DND-41 (cell line): ENCODE measurements at regions not wholly inside any gene's neighbourhood (a gene's known extent, or its start where the extent isn't known, plus 50 kb on each side); places are given as distances from the start of the nearest gene placed in this dataset.

Experiments
- ATAC-seq: fragments of 200-7000 bp; cut with Tn5 transposase; 3 replicates; pipeline ENCODE4 v1.9.1; 2021; ENCODE audit warnings: low read depth; ENCODE audit not compliant: insufficient read depth
- DNase-seq: peaks from one replicate; pipeline ENCODE4 v3.0.0-alpha.2; 2020
- H2AFZ ChIP-seq: 2 replicates; pipeline ENCODE4 v1.6.0; 2012; ENCODE audit warnings: low read depth, low read length
- H3K27ac ChIP-seq: 2 replicates; pipeline ENCODE4 v1.5.1; 2012; ENCODE audit warnings: low read length, inconsistent platforms
- H3K27me3 ChIP-seq: fragments of 200-600 bp; sonication (generic); 2 replicates; pipeline ENCODE4 v1.6.0; 2012; ENCODE audit warnings: low read length, mild to moderate bottlenecking, inconsistent platforms; ENCODE audit not compliant: insufficient read depth, poor library complexity
- H3K36me3 ChIP-seq: 2 replicates; pipeline ENCODE4 v1.5.1; 2012; ENCODE audit warnings: low read length, inconsistent platforms; ENCODE audit not compliant: insufficient read depth
- H3K4me1 ChIP-seq: 2 replicates; pipeline ENCODE4 v1.5.1; 2012; ENCODE audit warnings: mild to moderate bottlenecking, low read length; ENCODE audit not compliant: insufficient read depth
- H3K4me2 ChIP-seq: 2 replicates; pipeline ENCODE4 v1.6.0; 2012; ENCODE audit warnings: mild to moderate bottlenecking, moderate library complexity, low read length, inconsistent platforms; ENCODE audit not compliant: insufficient read depth
- H3K4me3 ChIP-seq, 2 experiments: fragments of 200-600 bp in 1 of 2; shearing (Covaris generic) in 1 of 2; 2 replicates each; pipeline ENCODE4 v1.5.1; 2012 to 2016; ENCODE audit warnings: inconsistent platforms in 2 of 2, low read length in 2 of 2, mild to moderate bottlenecking in 2 of 2, low read depth in 1 of 2, moderate library complexity in 1 of 2
- H3K79me2 ChIP-seq: 2 replicates; pipeline ENCODE4 v1.6.0; 2012; ENCODE audit warnings: low read length, inconsistent platforms; ENCODE audit not compliant: insufficient read depth
- H3K9ac ChIP-seq: 2 replicates; pipeline ENCODE4 v1.6.0; 2012; ENCODE audit warnings: low read depth, mild to moderate bottlenecking, inconsistent platforms, low read length, moderate library complexity
- H3K9me3 ChIP-seq: 2 replicates; pipeline ENCODE4 v1.5.1; 2012; ENCODE audit warnings: low read length, moderate library complexity, mild to moderate bottlenecking, inconsistent platforms; ENCODE audit not compliant: insufficient read depth, severe bottlenecking
- H4K20me1 ChIP-seq: 2 replicates; pipeline ENCODE4 v1.6.0; 2012; ENCODE audit warnings: low read length; ENCODE audit not compliant: insufficient read depth
- CTCF ChIP-seq: IDR thresholded peaks from 2 replicates; pipeline ENCODE4 v1.5.1; 2012; ENCODE audit warnings: borderline replicate concordance, low read length, moderate library complexity, mild to moderate bottlenecking; ENCODE audit not compliant: poor library complexity, severe bottlenecking; ENCODE audit errors: extremely low read depth
- EZH2 ChIP-seq: IDR thresholded peaks from 3 replicates; pipeline ENCODE4 v1.6.1; 2012; ENCODE audit warnings: borderline replicate concordance, low read depth, mild to moderate bottlenecking, moderate library complexity, low read length, inconsistent platforms; ENCODE audit not compliant: severe bottlenecking

GRCh38 chr9:13717322-13718054, 438.0 kb upstream of the MPDZ start:
- DNase-seq (no peak), ATAC-seq (no peak)
- Histone ChIP-seq H3K27ac (no peak overlapping the region), H3K4me2 (no peak overlapping the region), H3K9ac (no peak overlapping the region), H3K4me3 (no peak overlapping the region), H3K4me1 (no peaks in the 10 kb centered on the region), H3K27me3 (no peaks in the 10 kb centered on the region), H3K79me2 (no peaks in the 10 kb centered on the region), H4K20me1 (no peaks in the 10 kb centered on the region), H3K36me3 (no peaks in the 10 kb centered on the region), H2AFZ (no peak overlapping the region), H3K9me3 (no peaks in the 10 kb centered on the region)
- TF ChIP-seq CTCF (no peak), EZH2 (no peak)

GRCh38 chr9:13716601-13717321, 437.3 kb upstream of the MPDZ start:
- Histone ChIP-seq H3K27me3 (no peaks in the 10 kb centered on the region), H4K20me1 (no peaks in the 10 kb centered on the region), H2AFZ (no peak overlapping the region), H3K4me3 (no peak overlapping the region), H3K9me3 (no peaks in the 10 kb centered on the region), H3K79me2 (no peaks in the 10 kb centered on the region), H3K9ac (no peak overlapping the region), H3K36me3 (no peaks in the 10 kb centered on the region), H3K27ac (no peak overlapping the region), H3K4me1 (no peaks in the 10 kb centered on the region), H3K4me2 (no peak overlapping the region)
- DNase-seq (no peak), ATAC-seq (no peak)
- no peak for TF ChIP-seq CTCF
- TF ChIP-seq EZH2 = no peak

GRCh38 chr9:13716090-13716489, 436.6 kb upstream of the MPDZ start:
- H3K27ac ChIP-seq = no peak overlapping the region
- no peaks in the 10 kb centered on the region for H3K9me3 ChIP-seq
- H2AFZ ChIP-seq = no peak overlapping the region
- TF ChIP-seq CTCF (no peak), EZH2 (no peak)
- no peak overlapping the region for H3K9ac ChIP-seq
- H3K36me3 ChIP-seq = no peaks in the 10 kb centered on the region
- no peaks in the 10 kb centered on the region for H3K27me3 ChIP-seq
- H3K4me2 ChIP-seq = no peak overlapping the region
- H3K4me1 ChIP-seq = no peaks in the 10 kb centered on the region
- H3K79me2 ChIP-seq = no peaks in the 10 kb centered on the region
- no peak overlapping the region for H3K4me3 ChIP-seq
- H4K20me1 ChIP-seq = no peaks in the 10 kb centered on the region
- DNase-seq (no peak), ATAC-seq (no peak)
